IPS-20b (cell line): ENCODE measurements at regions not wholly inside any gene's neighbourhood (a gene's known extent, or its start where the extent isn't known, plus 50 kb on each side); places are given as distances from the start of the nearest gene placed in this dataset.

ENCODE experiments used
- H3K27ac ChIP-seq: one replicate; pipeline ENCODE4 v1.5.1; 2013; ENCODE audit warnings: low read length
- H3K27me3 ChIP-seq: 2 replicates; pipeline ENCODE4 v1.6.1; 2013; ENCODE audit warnings: mild to moderate bottlenecking, low read length, inconsistent platforms; ENCODE audit not compliant: insufficient read depth
- H3K36me3 ChIP-seq: 2 replicates; pipeline ENCODE4 v1.6.1; 2013; ENCODE audit warnings: low read depth, mild to moderate bottlenecking, inconsistent platforms, low read length, moderate library complexity; ENCODE audit not compliant: insufficient read depth
- H3K4me1 ChIP-seq: 2 replicates; pipeline ENCODE4 v1.6.1; 2013; ENCODE audit warnings: mild to moderate bottlenecking, control low read depth, inconsistent platforms, low read length, moderate library complexity; ENCODE audit not compliant: insufficient read depth
- H3K4me3 ChIP-seq: 2 replicates; pipeline ENCODE4 v1.5.1; 2013; ENCODE audit warnings: mild to moderate bottlenecking, low read length, inconsistent platforms
- H3K9ac ChIP-seq: 2 replicates; pipeline ENCODE4 v1.6.1; 2013; ENCODE audit warnings: low read depth, mild to moderate bottlenecking, inconsistent platforms, low read length, moderate library complexity
- H3K9me3 ChIP-seq: 2 replicates; pipeline ENCODE4 v1.6.1; 2013; ENCODE audit warnings: mild to moderate bottlenecking, low read depth, low read length, inconsistent platforms; ENCODE audit not compliant: insufficient read depth

DNA sequence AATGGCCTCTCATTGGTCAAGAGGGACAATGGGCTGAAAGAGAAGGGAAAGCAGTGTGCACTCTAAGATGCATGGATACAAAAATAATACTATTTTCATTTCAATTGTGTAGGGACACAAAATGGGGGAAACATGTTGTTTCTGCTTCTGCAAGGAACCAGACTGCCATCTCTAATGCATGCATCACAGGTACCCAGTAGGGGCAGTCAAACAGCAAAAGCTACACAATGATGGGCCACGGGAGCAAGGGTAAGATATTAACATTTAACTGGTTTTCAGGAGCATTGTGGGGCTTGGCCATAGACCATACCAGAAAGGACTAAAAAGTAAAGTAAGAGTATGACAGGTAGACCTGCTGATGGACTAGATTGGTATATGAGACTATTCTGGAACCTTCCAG lies 535.8 kb downstream of the SPATA31D1 start:
- no peaks in the 10 kb centered on the region for H3K4me1 ChIP-seq
- H3K36me3 ChIP-seq = no peaks in the 10 kb centered on the region
- no peak overlapping the region for H3K4me3 ChIP-seq
- H3K9me3 ChIP-seq = peaks cover 6% of the 10 kb centered on the region
- no peaks in the 10 kb centered on the region for H3K27me3 ChIP-seq
- no peak overlapping the region for H3K9ac ChIP-seq
- H3K27ac ChIP-seq = no peak overlapping the region

DNA sequence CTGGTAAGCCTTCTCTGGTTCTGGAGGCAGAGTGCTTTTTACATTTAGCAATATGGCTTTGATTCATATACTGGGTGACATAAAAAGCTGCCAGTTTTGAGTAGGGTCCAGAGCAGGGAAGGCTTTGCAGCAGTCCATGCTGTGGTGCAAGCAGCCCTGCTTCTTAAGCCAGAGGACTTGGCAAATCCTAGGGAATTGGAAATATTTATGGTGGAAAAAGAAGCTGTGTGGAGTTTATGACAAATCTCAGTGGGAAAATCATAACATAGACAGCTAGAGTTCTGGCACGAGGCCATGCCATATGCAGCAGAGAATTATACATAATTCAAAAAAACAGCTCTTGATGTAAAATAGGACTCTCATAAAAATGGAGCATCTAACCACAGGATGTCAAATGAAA lies 536.4 kb downstream of the RASEF start:
- Histone ChIP-seq H3K27me3 (no peaks in the 10 kb centered on the region), H3K9me3 (peaks cover 6% of the 10 kb centered on the region), H3K4me3 (no peak overlapping the region), H3K36me3 (no peaks in the 10 kb centered on the region), H3K4me1 (no peaks in the 10 kb centered on the region), H3K27ac (no peak overlapping the region), H3K9ac (no peak overlapping the region)

DNA sequence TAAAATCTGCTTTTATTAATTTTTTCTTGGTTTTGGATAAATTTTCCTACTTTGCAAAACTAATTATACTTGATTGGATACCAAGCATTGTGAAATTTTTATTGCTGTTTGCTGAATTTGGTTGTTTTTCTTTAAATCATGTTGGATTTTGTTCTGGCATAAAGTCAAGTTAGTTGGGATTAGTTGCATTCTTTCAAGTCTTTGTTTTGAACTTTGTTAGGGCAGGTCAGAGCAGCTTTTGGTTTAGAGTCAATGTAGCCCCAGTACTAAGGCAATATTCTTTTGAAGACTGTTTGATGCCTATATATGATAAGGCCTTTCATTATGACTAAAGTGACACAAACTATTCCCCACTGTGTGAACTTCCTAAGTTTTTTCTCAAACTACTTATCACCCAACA lies 531.1 kb downstream of the RASEF start:
- Histone ChIP-seq H3K36me3 (no peaks in the 10 kb centered on the region), H3K9me3 (peaks cover 4% of the 10 kb centered on the region), H3K4me3 (no peak overlapping the region), H3K9ac (no peak overlapping the region), H3K27me3 (no peaks in the 10 kb centered on the region), H3K27ac (no peak overlapping the region), H3K4me1 (no peaks in the 10 kb centered on the region)

DNA sequence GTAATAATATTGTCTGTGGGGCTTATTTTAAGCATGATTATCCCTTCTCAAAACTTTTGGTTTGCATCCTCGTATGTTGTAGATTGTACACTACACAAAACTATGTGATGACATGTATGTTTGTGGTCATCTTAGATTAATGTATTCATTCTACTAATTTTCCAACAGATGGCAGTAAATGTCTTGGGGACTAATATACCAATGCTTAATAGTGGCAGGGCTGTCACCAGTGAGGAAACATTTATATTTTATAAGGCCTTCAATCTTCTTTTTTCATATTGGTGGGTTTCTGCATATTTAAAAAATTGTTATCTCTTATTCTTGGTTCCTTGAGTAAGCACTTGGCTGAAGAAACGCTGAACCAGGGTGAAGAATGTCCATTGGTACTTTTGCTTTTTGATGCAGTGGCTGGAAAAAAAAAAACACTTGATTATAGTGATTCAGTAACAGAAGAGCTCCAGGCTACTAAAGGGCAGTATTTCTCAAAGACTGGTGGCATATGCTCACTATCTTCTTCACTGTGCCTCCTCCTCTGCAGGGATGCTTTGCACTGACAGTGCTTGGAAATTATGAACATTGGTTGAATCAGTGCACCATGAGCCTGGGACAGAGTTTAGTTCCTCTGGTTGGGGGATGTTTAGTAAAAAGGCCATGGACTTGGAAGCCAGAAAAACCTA lies 530.3 kb downstream of the RASEF start:
- H3K36me3 ChIP-seq = no peaks in the 10 kb centered on the region
- no peaks in the 10 kb centered on the region for H3K4me1 ChIP-seq
- H3K27ac ChIP-seq = no peak overlapping the region
- H3K4me3 ChIP-seq = no peak overlapping the region
- no peaks in the 10 kb centered on the region; the same call in 1 of the 2 replicates for H3K9me3 ChIP-seq
- H3K9ac ChIP-seq = no peak overlapping the region
- no peaks in the 10 kb centered on the region for H3K27me3 ChIP-seq

DNA sequence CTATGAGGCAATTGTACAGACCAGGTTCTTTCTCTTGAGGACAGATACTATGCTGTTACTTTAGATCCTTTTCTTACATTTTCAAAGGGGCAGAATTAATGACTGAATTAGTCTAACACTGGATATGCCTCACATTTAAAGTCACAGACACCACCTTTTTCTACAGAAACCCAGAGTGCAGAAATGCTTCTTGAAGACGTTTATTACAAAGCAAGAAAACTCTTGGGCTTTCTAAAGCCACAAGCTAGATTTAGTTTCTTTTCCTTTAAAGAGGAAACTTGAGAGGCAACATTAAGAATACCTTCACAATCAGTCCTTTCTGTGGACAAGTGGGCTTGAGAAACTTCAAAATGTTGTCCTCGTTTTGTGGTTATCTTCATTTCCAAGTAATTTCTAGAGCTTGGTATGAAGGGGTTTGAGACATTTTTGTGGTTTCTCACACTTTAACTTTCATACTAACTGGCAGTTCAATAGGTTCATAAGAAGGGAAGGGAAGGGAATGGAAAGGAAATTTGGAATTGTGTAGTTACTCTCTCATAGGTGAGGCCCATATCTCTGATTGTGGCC lies 527.4 kb downstream of the RASEF start:
- Histone ChIP-seq H3K9ac (no peak overlapping the region), H3K4me3 (no peak overlapping the region), H3K9me3 (no peaks in the 10 kb centered on the region), H3K27me3 (no peaks in the 10 kb centered on the region), H3K36me3 (no peaks in the 10 kb centered on the region), H3K4me1 (no peaks in the 10 kb centered on the region), H3K27ac (no peak overlapping the region)

DNA sequence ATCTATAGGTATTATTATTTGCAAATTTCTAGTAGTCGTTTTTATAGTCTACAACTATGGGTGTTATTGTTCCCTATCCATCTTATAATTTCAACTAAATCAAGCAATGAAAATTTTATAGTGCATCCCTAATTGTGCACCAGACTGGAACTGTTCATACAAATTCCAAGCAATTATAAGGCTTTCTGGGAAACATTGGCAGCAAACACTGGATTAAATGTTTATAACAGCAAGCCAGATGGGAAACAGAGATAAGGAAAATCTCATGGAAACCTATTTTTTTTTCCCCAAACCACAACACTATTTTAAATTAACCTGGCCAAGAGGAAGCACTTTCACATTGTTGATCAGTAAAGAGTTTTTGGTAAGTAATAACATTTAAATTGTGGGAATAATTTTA lies 524.3 kb downstream of the RASEF start:
- no peak overlapping the region for H3K27ac ChIP-seq
- H3K4me3 ChIP-seq = no peak overlapping the region
- H3K36me3 ChIP-seq = no peaks in the 10 kb centered on the region
- H3K27me3 ChIP-seq = no peaks in the 10 kb centered on the region
- no peaks in the 10 kb centered on the region for H3K9me3 ChIP-seq
- H3K4me1 ChIP-seq = no peaks in the 10 kb centered on the region
- H3K9ac ChIP-seq = no peak overlapping the region

DNA sequence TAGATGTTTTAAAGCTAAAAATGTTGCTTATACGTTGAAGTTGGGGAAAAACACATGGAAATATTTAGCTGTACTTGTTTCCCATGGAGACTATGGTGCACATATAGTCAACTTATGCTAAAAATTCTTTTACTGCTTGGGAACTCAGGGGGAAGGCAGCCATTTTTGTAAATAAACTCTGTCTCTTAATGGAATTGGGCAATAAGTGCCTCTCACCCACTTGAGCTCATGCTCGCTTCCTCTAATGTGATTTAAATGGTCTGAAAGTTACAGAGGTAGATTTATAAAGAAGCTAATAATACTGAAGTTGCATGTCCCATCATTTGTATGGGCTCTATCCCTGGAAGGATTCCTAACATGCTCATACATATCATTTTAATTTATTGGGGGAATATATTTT lies 523.8 kb downstream of the RASEF start:
- Histone ChIP-seq H3K9me3 (no peaks in the 10 kb centered on the region), H3K4me1 (no peaks in the 10 kb centered on the region), H3K36me3 (no peaks in the 10 kb centered on the region), H3K27ac (no peak overlapping the region), H3K9ac (no peak overlapping the region), H3K4me3 (no peak overlapping the region), H3K27me3 (no peaks in the 10 kb centered on the region)

DNA sequence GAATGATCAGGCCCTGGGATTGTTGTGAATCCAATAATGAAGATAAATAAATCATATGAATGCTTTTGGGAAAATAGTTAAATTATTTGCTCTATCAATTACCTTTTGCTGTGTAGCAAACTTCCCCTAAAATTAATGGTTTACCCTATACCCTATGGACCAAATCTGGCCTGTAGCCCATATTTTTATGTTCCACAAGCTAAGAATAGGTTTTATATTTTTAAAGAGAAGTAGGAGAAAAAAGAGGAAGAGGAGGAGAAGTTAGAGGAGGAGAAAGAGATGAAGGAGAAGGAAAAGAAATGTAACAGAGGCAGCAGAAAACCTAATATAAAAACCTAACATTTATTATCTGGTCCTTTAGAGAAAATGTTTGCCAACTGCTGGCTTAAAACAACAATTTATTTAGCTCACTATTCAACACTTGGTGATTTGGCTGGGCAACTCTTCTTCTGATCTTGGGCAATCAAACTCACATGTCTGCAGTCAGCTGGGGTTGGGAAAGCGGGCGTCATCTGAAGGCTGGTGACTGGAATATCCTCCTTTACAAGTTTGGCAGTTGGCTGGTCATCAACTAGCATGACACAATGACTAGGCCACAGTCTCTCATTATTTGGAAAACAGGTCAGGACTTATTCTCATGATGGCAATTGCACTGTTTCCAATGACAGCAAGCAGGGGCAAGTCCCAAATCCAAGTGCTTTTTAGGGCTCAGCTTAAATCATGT lies 522.9 kb downstream of the RASEF start:
- Histone ChIP-seq H3K4me1 (no peaks in the 10 kb centered on the region), H3K9ac (no peak overlapping the region), H3K36me3 (no peaks in the 10 kb centered on the region), H3K4me3 (no peak overlapping the region), H3K27me3 (no peaks in the 10 kb centered on the region), H3K9me3 (no peaks in the 10 kb centered on the region), H3K27ac (no peak overlapping the region)

DNA sequence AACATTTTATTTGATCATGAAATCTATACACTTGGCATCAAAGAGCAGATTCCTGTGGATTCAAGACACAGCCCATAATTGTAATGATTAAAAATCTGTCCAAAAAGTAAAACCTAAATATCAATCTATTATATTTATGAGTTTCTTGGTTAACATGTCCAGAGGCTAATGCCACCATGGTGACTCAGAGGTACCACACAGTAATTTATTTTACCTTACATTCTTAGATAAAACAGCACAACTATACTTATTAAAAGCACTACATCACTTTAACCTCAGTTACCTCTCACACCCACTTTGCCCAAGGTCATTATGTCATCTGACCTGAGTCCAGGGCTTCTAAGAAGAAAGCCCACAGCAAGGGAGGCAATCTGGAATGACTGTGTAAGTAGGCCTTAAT lies 519.2 kb downstream of the RASEF start:
- H3K4me1 ChIP-seq = peaks cover 3% of the 10 kb centered on the region; the same call in 1 of the 2 replicates
- no peaks in the 10 kb centered on the region for H3K9me3 ChIP-seq
- no peak overlapping the region for H3K4me3 ChIP-seq
- H3K27ac ChIP-seq = no peak overlapping the region
- H3K36me3 ChIP-seq = no peaks in the 10 kb centered on the region
- H3K27me3 ChIP-seq = no peaks in the 10 kb centered on the region
- H3K9ac ChIP-seq = no peak overlapping the region

DNA sequence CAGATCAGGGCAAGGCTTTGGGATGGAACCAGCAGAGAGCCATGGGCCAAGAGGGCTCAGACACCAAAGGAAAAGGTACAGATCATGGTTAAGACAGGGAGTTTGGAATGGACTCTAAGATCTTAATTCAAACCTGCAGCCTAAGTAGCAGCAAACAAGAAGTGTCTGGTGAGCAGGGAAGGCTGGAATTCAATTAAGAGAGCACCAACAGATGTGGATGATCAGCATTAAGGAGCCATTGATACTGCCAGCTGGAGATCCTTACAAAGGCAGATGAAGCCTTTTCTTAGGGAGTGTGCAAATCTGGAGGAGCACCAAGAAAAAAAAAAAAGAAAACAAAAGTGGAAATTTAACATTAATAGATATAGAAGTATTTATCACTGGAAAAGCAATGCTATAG lies 516.8 kb downstream of the RASEF start:
- Histone ChIP-seq H3K4me1 (peaks cover 3% of the 10 kb centered on the region; the same call in 1 of the 2 replicates), H3K27me3 (no peaks in the 10 kb centered on the region), H3K4me3 (0 out of 2 replicates have a peak overlapping the region, but pooled peaks have one; percentile 4)

DNA sequence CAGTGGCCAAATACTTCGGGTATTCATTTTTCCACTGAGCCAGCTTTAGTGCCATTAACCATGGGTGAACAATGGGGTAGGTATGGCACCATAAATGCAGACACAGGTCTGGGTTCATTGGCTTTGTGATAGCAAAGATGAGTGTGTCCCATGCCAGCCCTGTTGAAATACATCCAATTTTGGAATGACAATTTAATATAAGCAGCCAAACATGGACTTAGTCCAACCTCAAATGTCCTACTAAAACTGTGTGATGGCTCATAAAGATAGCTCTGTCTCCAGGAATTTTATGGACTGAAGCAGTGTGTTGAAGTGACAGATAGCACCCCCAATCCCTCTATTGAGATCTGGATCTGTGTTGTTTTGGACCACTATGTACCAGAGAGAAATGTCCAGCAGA lies 514.9 kb downstream of the RASEF start:
- Histone ChIP-seq H3K9me3 (no peaks in the 10 kb centered on the region), H3K27me3 (no peaks in the 10 kb centered on the region), H3K36me3 (no peaks in the 10 kb centered on the region), H3K9ac (no peak overlapping the region), H3K4me3 (no peak overlapping the region), H3K27ac (no peak overlapping the region), H3K4me1 (peaks cover 3% of the 10 kb centered on the region; the same call in 1 of the 2 replicates)

More for the DNA sequence above, 516.8 kb downstream of the RASEF start:
- Histone ChIP-seq H3K9me3 (no peaks in the 10 kb centered on the region), H3K36me3 (no peaks in the 10 kb centered on the region), H3K27ac (no peak overlapping the region), H3K9ac (no peak overlapping the region)
